T-helper 9 cell (primary cell): ENCODE measurements at regions not wholly inside any gene's neighbourhood (a gene's known extent, or its start where the extent isn't known, plus 50 kb on each side); places are given as distances from the start of the nearest gene placed in this dataset.

Source experiments
- DNase-seq: peaks from one replicate; pipeline ENCODE4 v3.0.0-alpha.2; 2020

DNA sequence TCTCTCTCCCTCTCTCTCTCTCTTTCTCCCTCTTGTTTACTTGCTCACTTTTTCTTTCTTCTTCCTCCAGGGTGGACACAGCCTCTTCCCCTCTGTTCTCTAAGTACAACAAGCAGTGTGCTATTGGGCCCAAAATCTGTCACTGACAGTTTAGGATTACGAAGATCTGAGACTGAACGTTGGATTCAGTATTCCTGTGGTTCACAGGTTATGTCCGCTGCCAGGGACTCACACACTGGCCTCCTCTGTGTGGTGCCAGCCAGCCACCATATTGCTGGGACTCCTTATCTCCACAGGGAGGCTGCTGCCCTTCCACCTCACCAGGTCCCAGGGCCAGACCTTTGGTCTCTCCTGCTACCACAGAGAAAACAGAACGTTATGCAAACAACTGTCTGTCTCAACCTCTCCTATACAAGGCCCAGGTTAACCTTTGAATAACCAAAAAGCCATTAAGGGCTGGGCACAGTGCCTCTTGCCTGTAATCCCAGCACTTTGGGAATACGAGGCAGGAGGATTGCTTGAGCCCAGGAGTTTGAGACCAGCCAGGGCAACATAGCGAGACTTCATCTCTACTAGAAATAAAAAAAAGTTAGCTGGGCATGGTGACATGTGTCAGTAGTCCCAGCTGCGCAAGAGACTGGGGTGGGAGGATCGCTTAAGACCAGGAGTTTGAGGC, 171.9 kb upstream of the RAB4A start:
- no peak for DNase-seq

DNA sequence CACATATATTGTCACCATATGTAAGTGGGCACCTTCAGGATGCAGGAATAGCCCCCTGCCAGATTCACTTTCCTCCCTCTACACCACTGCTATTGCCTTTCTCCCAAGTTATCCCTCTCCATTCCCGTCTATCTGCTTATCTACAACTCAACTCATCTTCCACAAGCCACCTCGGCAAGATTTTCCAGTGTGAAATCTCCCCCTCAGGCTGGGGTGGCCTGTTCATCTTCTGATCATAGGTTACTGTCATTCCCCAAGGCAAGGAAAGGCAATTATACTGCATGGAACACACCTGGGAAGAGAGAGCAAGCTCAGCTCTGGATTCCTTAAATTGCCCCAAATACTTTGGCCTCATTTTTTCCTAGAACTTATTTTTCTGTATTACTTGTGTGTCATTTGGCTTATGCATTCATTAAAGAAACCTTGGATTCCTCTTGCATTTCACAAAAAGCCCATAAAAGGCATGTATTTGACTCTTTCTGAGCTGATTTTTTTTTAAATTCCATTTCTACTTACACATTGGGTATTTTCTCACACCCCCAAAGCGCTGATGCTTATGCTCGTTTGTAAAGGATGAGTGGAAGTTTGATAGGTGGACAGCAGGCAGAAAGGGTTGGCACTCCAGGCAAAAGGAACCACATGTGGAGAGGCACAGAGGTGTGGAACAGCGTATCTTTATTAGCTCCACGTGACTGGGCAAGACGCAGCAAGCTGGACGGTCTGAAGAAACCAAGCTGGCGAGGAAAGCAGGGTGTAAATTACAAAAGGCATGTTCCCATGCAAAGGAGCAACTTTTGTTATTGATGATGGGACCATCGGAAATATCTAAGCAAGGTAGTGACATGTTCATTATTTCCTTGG, 169.7 kb upstream of the RAB4A start:
- DNase-seq: no peak

DNA sequence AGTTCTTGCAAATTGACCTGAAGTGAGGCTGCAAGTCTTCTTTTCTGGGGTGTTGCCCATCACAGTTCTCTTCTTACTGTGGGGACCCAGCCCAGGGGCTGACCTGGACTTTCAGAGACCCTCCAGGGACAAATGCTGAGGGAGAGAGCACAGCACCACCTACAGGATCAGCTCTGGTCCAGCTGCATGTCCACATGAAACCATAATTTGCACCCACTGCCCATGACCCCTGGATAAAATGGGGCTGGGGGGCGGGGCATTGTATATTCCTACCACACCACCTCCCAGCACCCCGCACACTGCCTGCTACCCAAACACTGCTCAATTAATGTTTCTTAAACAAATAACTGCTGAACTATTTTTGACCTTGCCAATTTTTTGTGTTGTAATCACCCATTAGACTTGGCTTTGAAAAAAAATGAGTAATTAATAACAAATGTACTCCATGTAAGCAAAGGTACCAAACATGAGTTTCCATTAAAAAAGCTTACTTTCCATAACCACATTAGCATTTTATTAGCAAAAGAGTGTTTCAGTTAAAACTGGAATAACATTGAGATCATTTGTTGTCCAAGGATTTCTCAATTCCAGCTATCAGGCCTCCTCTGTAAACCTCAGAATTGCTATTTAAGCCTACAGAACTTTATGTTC, 168.0 kb upstream of the RAB4A start:
- no peak for DNase-seq

DNA sequence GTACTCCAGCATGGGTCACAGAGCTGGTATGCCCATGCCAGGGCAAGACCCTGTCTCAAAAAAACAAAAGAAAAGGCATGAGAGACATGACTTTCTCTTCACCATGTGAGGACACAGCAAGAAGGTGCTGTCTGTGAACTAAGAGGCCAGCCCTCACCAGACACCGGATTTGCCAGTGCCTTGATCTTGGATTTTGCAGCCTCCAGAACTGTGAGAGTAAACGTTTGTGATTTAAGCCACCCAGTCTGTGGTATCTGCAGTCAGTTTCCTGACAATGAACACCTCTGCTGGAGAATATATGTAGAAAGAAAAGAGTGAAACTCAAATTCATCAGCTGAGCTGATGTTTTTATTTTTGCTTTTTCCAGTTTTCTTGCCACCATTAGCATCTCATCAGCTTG, 166.3 kb upstream of the RAB4A start:
- no peak for DNase-seq

- no peak for DNase-seq
Observed at GRCh38 chr1:229105109-229105508, 165.8 kb upstream of the RAB4A start.

GRCh38 chr1:229105822-229106525, 164.9 kb upstream of the RAB4A start:
- no peak for DNase-seq

DNA sequence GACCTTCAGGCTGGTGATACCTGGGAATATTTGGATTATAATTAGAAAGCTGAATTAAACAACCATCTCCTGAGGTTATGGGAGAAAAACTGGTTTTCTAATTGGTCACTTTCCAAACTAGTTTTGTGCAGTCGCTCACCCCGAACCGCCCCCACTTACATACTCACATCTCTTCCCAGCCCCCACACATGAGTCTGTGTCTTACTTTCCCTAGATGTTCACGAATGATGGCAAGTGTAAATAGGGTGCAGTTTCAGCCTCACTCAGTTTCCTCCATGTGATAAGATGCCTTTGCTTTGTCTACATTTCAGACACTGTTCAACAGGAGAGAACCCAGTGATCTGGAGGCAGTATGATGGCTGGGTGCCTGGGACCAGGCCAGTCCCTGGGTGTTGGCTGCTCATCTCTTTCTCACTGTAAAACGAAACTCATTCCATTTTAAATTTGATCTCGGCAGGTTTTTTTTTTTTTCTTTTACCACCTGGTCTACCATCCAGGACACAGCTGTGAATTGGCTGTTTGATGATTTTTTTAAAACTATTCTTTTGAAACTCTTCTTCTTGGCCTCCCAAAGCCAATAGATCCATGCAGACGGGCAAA, 164.3 kb upstream of the RAB4A start:
- no peak for DNase-seq

- DNase-seq: no peak
Observed at GRCh38 chr1:229107304-229107815, 163.6 kb upstream of the RAB4A start.

DNA sequence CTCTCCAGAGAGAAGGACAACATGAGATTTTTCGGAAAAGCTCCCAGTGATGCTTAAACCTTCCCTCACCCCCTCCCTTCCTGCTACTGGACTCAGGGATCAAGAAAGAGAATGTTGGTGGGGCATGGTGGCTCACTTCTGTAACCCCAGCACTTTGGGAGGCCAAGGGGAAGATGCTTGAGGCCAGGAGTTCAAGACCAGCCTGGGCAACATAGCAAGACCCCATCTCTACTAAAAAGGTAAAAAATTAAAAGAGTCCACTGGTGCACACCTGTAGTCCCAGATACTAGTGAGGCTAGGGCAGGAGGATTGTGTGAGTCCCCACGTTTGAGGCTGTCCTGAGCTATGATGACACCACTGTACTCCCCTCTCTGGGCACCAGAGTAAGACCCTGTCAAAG, 162.9 kb upstream of the RAB4A start:
- DNase-seq: no peak

GRCh38 chr1:229108598-229109201, 162.2 kb upstream of the RAB4A start:
- DNase-seq: no peak

DNA sequence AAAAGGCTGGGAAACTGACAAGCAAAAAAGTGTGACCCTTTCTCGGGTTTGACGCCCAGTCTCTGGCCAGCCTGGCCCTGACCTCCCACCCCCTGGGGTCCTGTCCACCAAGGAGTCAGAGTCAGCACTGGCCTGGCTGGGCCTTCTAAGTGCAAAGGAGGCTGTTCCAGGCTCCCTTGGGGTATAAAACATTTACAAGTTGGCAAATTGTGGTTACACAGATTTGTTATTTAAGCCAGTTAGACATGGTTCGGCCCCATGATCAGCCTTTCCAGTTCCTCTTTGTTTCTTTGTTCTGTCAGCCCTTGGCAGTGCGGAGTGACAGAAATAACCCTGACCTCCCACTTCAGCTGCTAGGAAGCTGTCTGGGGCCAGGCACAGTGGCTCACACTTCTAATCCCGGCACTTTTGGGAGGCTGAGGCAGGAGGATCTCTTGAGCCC, 161.6 kb upstream of the RAB4A start:
- DNase-seq: no peak

GRCh38 chr1:229110986-229111385, 159.9 kb upstream of the RAB4A start:
- no peak for DNase-seq

GRCh38 chr1:229111703-229112319, 159.1 kb upstream of the RAB4A start:
- DNase-seq: no peak

GRCh38 chr1:229112832-229113548, 157.9 kb upstream of the RAB4A start:
- DNase-seq: no peak

GRCh38 chr1:229114315-229114714, 156.6 kb upstream of the RAB4A start:
- no peak for DNase-seq

GRCh38 chr1:229114850-229115365, 156.0 kb upstream of the RAB4A start:
- no peak for DNase-seq

DNA sequence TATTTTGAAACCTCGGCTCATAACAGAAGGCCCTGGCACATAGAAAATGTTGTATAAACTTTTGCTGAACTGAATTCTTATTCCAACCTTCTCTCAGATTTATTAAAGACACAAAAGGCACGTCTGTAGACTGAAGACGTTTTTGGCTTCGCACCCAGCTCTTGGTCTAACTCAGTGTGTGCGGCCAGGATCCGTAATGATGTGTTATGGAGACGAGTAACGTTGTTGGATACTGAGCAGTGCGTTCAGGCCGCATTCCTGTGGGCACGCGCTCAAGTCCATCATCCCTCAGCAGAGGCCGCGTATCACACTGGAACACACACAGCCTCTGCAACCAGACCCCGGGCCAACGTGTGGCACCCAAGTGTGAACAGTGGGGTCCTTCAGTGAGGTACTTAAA, 154.8 kb upstream of the RAB4A start:
- DNase-seq: no peak

DNA sequence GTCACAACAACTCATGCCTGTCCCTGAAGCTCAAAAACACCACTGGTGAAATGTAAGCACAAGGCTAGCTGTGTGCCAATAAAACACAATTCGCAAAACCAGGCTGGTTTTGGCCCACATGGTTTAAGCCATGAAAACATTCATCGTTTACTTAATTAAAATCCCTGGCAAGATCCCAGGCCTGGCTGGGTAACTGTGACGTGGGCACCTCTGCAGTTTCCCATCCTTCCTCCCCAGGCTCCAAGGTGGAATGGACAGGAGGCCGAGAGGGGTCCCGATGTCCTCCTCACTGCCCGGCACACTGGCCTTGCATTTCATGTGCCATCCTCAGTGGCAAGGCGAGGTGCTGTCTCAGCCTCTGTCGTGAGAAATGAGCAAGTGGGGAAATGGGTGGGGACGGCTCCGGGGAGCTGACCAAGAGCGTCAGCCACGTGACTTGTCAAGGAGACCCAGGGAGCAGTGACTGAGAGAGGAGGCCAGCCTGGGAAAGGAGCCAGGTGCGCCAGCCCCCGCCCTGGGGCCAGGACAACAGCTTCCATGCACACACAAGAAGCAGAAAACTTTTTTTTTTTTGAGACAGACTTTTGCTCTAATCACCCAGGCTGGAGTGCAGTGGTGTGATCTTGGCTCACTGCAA, 153.1 kb upstream of the RAB4A start:
- DNase-seq: no peak

DNA sequence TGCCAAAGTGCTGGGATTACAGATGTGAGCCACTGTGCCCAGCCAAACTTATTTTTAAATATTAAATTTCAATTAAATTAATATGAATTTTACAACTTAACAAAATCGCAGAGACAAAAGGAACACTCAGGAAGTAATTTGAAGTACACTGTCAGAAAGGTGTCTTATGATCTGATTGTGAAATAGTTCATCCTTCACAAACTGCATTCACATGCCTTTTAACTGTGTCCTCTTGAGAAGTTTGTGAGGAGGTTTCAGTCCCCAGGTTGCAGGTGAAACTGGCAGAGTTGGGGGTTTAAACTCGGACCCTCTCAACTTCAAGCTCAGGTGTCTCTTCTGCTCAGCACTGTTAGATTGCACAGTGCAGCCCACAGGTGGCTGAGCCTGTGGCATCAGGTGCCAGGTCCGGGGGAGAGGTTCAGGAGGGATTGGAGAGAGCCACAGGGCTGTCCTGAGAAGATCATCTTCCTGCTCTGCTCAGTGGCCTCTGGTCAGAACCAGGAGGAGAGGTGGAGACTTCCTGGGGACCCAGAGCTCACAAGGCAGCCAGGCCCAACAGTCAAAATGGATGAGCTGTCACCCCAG, 152.3 kb upstream of the RAB4A start:
- DNase-seq: no peak

DNA sequence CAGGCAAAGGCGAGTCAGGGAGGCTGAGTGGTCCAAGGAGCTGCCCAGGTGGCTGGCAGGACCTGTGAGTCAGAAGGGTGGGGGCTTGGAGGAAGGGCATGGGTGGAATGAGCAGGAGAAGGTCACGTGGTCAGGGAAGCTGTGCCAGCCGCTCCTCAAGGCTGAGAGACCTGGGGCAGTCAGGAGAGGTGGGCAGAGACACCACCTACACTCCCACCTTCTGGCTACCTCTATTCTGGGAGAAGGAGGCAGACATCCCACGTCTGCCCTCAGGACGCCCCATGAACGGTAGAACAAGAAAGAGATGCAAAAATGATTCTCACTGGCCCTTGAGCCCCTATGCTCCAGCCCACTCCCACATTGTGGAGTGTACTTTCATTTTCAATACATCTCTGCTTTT, 151.8 kb upstream of the RAB4A start:
- DNase-seq: no peak
